Panc1 (cell line): ENCODE measurements at regions not wholly inside any gene's neighbourhood (a gene's known extent, or its start where the extent isn't known, plus 50 kb on each side); places are given as distances from the start of the nearest gene placed in this dataset.

ENCODE experiments used
- CTCF ChIP-seq: fragments of 450-650 bp; IDR thresholded peaks from 2 replicates; pipeline ENCODE4 v1.5.1; 2017; ENCODE audit warnings: mild to moderate bottlenecking
- POLR2AphosphoS5 ChIP-seq: IDR thresholded peaks from 2 replicates; pipeline ENCODE4 v1.6.1; 2012; ENCODE audit warnings: mild to moderate bottlenecking, low read depth, low read length, moderate library complexity
- REST ChIP-seq, 2 experiments: IDR thresholded peaks; 2 replicates each; pipeline ENCODE4 v1.6.1; 2011 to 2012; ENCODE audit warnings: low read depth in 2 of 2, control low read depth in 1 of 2, low read length in 1 of 2, mild to moderate bottlenecking in 1 of 2, moderate library complexity in 1 of 2; ENCODE audit not compliant: insufficient read depth in 1 of 2
- TCF7L2 ChIP-seq: IDR thresholded peaks from 2 replicates; pipeline ENCODE4 v1.6.1; 2011; ENCODE audit warnings: mild to moderate bottlenecking, low read depth, low read length, inconsistent platforms

- no peak for TF ChIP-seq CTCF
- TF ChIP-seq POLR2AphosphoS5, result no peak
- no peak for TF ChIP-seq REST (IDR thresholded peaks at IDR 0.05; ENCODE audit: insufficient read depth in 1 of 2, low read depth in 2 of 2, low read length in 1 of 2)
- no peak for TF ChIP-seq TCF7L2
These were observed 251.7 kb upstream of the SFSWAP start for GRCh38 chr12:131458931-131459772.
